GM13977 (cell line): ENCODE measurements at regions not wholly inside any gene's neighbourhood (a gene's known extent, or its start where the extent isn't known, plus 50 kb on each side); places are given as distances from the start of the nearest gene placed in this dataset.
"Not testable (repeated sequence)": the region's sequence is repeated elsewhere in the genome, so short reads cannot be mapped to it uniquely, and the experiment has no call there.

ENCODE experiments used
- DNase-seq: peaks from one replicate; pipeline ENCODE4 v3.0.0; 2012; ENCODE audit warnings: low spot score
- CTCF ChIP-seq: IDR thresholded peaks from 2 replicates; pipeline ENCODE4 v1.5.1; 2012; ENCODE audit warnings: mild to moderate bottlenecking, control low read depth; ENCODE audit not compliant: insufficient read depth; ENCODE audit errors: extremely low read depth, missing control alignments
- in situ Hi-C: fragments of 300-500 bp; cut with MboI; formaldehyde crosslinking; loops from one replicate; pipeline ENCODE4 v1.12.0; 2022; ENCODE audit warnings: low sequenced_read_pairs, low pct_unique_long_range_greater_than_20kb, mixed read lengths, inconsistent platforms; ENCODE audit not compliant: unreplicated experiment

GRCh38 chr12:88810806-88811205 lies 230.5 kb upstream of the KITLG start:
- in situ Hi-C loops, result no loop called here
- no peak for DNase-seq
- no peak for TF ChIP-seq CTCF

- DNase-seq, in situ Hi-C loops: not testable (repeated sequence)
Observed at GRCh38 chr12:88809841-88810240, 229.6 kb upstream of the KITLG start.

- DNase-seq, result no peak
- in situ Hi-C loops, result no loop called here
- TF ChIP-seq CTCF, result no peak
Observed at GRCh38 chr12:88805692-88806091, 225.4 kb upstream of the KITLG start.

- in situ Hi-C loops, result no loop called here
- no peak for TF ChIP-seq CTCF
- no peak for DNase-seq
Observed at GRCh38 chr12:88805286-88805685, 225.0 kb upstream of the KITLG start.

GRCh38 chr12:88802096-88802706 lies 221.9 kb upstream of the KITLG start:
- TF ChIP-seq CTCF, result no peak
- DNase-seq, result no peak
- in situ Hi-C loops, result no loop called here

GRCh38 chr12:88801227-88802095 lies 221.2 kb upstream of the KITLG start:
- DNase-seq, result no peak
- in situ Hi-C loops, result no loop called here
- TF ChIP-seq CTCF, result no peak

- TF ChIP-seq CTCF, result no peak
- in situ Hi-C loops, result no loop called here
- no peak for DNase-seq
Observed at GRCh38 chr12:88793096-88793495, 212.8 kb upstream of the KITLG start.
